SH-SY5Y (cell line): ENCODE measurements at regions not wholly inside any gene's neighbourhood (a gene's known extent, or its start where the extent isn't known, plus 50 kb on each side); places are given as distances from the start of the nearest gene placed in this dataset.

Experiments used
- GATA2 ChIP-seq: IDR thresholded peaks from 2 replicates; pipeline ENCODE4 v1.6.1; 2011; ENCODE audit warnings: mild to moderate bottlenecking, low read depth, low read length
- GATA3 ChIP-seq: IDR thresholded peaks from 2 replicates; pipeline ENCODE4 v1.6.1; 2011; ENCODE audit warnings: low read depth, mild to moderate bottlenecking, low read length, moderate library complexity

- TF ChIP-seq GATA2, result no peak
- no peak for TF ChIP-seq GATA3
Observed at GRCh38 chr5:165028356-165028755, 1522.9 kb downstream of the MAT2B start.
